Neural cell (in vitro differentiated cells): ENCODE measurements at regions not wholly inside any gene's neighbourhood (a gene's known extent, or its start where the extent isn't known, plus 50 kb on each side); places are given as distances from the start of the nearest gene placed in this dataset.

Experiments used
- CTCF ChIP-seq: fragments of 450-650 bp; IDR thresholded peaks from 2 replicates; pipeline ENCODE4 v1.5.1; 2014; ENCODE audit warnings: antibody characterized with exemption, mild to moderate bottlenecking, moderate library complexity; ENCODE audit not compliant: poor library complexity, severe bottlenecking
- EZH2 ChIP-seq: fragments of 200-600, 300-800 bp; shearing (Covaris generic), sonication (generic); IDR thresholded peaks from 2 replicates; pipeline ENCODE4 v1.6.1; 2014; ENCODE audit warnings: antibody characterized with exemption, low read length, borderline replicate concordance, mild to moderate bottlenecking; ENCODE audit not compliant: insufficient read depth, poor library complexity, severe bottlenecking
- POLR2AphosphoS5 ChIP-seq: IDR thresholded peaks from 2 replicates; pipeline ENCODE4 v1.6.1; 2012
- REST ChIP-seq: IDR thresholded peaks from 2 replicates; pipeline ENCODE4 v1.6.1; 2012; ENCODE audit warnings: borderline replicate concordance

DNA sequence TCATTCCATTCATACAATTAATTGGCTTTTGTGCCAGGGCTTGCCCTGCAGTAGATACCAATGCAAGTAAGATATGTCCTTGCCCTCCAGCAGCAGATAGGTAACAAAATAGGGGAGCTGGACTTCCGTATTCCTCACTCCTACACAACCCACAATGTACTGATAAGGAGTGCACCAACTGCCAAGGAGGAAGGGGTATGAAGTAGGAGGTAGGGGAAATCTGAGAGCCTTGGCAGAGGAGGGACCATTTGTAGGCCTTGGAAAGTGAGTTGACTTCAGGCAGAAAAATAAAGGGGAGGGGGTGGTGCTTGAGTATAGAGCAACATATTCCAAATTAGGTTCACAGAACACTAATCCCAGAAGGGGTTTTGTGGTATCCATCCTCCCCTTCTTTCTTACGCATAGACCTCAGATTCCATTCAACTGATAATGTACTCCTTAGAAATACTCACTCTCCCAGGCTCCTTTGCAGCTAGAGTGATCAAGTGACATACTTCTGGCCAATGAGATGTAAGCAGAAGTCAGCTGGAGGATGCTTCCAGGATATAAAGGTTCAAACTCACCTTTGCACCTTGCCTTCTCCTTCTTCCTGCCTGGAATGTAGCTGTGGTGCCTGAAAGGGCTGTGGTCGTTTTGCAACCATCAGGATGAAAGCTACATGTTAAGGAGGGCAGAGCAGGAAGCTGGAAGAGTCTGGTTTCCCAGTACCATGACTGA lies 127.1 kb upstream of the SMAD3 start:
- TF ChIP-seq REST (no peak), POLR2AphosphoS5 (no peak), EZH2 (no peak), CTCF (no peak)
